GM21619 (cell line): ENCODE measurements at regions not wholly inside any gene's neighbourhood (a gene's known extent, or its start where the extent isn't known, plus 50 kb on each side); places are given as distances from the start of the nearest gene placed in this dataset.

Experiments
- ATAC-seq: cut with Tn5 transposase; IDR thresholded peaks from one replicate; pipeline ENCODE4 v1.9.1; 2021; ENCODE audit not compliant: unreplicated experiment

DNA sequence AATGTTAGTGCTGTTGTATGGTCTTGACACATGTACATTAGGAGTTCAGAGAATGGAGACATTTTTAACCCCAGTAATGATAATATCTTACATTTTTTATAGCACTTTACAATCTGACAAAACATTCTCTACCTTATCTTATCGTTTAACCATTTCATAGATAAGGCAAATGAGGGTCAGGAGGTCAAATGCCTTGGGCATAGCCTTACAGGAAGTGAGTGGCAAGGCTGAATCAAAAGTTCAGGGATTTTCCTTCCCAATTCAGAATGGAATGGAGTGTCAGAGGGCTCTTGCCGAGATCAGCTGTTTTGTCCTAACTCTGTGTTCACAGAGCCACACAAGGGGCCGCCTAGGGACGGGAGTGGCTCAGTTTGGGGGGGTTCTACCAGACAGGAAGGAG is 57.6 kb upstream of the AK4 start:
- ATAC-seq: no peak

DNA sequence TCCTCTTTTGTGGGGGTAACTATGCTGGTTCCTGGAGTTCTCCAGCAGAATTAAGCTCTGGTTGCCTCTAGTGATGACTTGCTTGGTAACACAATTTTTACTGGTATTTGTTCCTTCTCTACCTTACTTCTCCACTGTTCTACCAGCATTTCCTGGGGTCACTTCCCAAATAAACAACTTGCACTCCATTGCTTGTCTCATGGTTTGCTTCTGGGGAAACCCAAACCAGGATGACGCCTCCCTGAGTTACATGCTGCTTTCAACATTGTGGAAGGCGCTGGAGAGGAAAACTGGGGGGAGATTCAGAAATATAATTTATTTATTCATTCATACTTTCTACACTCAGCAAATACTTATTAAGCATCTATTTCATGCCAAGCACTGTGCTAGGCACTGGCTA is 55.3 kb upstream of the AK4 start:
- no peak for ATAC-seq

DNA sequence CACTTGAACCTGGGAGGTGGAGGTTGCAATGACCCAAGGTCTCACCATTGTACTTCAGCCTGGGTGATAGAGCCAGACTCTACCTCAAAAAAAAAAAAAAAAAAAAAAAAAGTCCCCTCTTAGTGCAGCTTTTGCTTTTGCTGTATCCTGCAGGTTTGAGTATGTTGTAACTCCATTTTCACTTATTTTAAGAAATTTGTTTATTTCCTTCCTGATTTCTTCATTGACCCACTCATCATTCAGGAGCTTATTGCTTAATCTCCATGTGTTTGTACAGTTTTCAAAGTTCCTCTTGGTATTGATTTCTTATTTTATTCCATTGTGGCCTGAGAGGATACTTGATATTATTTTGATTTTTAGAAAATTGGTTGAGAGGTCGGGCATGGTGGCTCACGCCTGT is 50.9 kb upstream of the AK4 start:
- no peak for ATAC-seq
